HCT116 (cell line): ENCODE measurements at regions not wholly inside any gene's neighbourhood (a gene's known extent, or its start where the extent isn't known, plus 50 kb on each side); places are given as distances from the start of the nearest gene placed in this dataset.

Source experiments
- ATAC-seq: fragments of 200-7000 bp; cut with Tn5 transposase; 2 replicates; pipeline ENCODE4 v1.9.1; 2020; ENCODE audit warnings: mild to moderate bottlenecking, moderate library complexity
- BruUV-seq: library from RNA; stranded (reverse); fragments of 400-500 nt; replicated peaks from 2 replicates; lab custom pipeline; 2021; lab: Mats Ljungman, UMichigan
- CTCF ChIA-PET: fragments of 300-600 bp; sonication (Branson Sonifier 250); formaldehyde crosslinking; loops from one replicate; lab custom pipeline; 2021; ENCODE audit warnings: antibody characterized with exemption; lab: Charles Lee
- POLR2A ChIA-PET: fragments of 300-600, 350-600 bp; sonication (Branson Sonifier 250); formaldehyde crosslinking; loops from one replicate; lab custom pipeline; 2021; ENCODE audit warnings: antibody characterized with exemption; lab: Charles Lee
- RAD21 ChIA-PET, 2 experiments: fragments of 300-600 bp; sonication (Branson Sonifier 250); formaldehyde crosslinking; loops; one replicate each; lab custom pipeline; 2023; ENCODE audit warnings: low total read pairs in 2 of 2; ENCODE audit not compliant: uncharacterized antibody in 2 of 2, unreplicated experiment in 2 of 2, low non-redundant PET in 1 of 2; lab: Charles Lee
- DNase-seq: peaks from one replicate; pipeline ENCODE4 v3.0.0-alpha.2; 2010; ENCODE audit warnings: low read depth, low spot score
- H2AFZ ChIP-seq: fragments of 200-600 bp; shearing (Covaris generic), sonication (generic); 2 replicates; pipeline ENCODE4 v1.6.1; 2017; ENCODE audit warnings: low read depth, mixed run types, mixed read lengths, antibody characterized with exemption, low read length; ENCODE audit not compliant: poor library complexity, severe bottlenecking
- H3K27ac ChIP-seq: 2 replicates; pipeline ENCODE4 v1.5.1; 2012; ENCODE audit warnings: low read depth, low read length
- H3K27me3 ChIP-seq: fragments of 200-600 bp; sonication (generic); 2 replicates; pipeline ENCODE4 v1.6.1; 2016; ENCODE audit warnings: mixed run types, low read length, mixed read lengths; ENCODE audit not compliant: insufficient read depth
- H3K36me3 ChIP-seq, 2 experiments: fragments of 200-500 bp in 1 of 2; fragments of 200-600 bp in 1 of 2; sonication (Bioruptor generic) in 1 of 2; sonication (generic) in 1 of 2; 2 replicates each; pipeline versions ENCODE4 v1.5.1 to v1.6.1; 2014 to 2016; ENCODE audit warnings: low read length in 2 of 2, inconsistent platforms in 1 of 2, mixed read lengths in 1 of 2, mixed run types in 1 of 2; ENCODE audit not compliant: insufficient read depth in 2 of 2, control insufficient read depth in 1 of 2
- H3K4me1 ChIP-seq, 2 experiments: fragments of 200-600 bp in 1 of 2; sonication (generic) in 1 of 2; 2 replicates each; pipeline versions ENCODE4 v1.5.1 to v1.6.1; 2012 to 2017; ENCODE audit warnings: low read length in 2 of 2, inconsistent platforms in 1 of 2, mild to moderate bottlenecking in 1 of 2, mixed read lengths in 1 of 2, mixed run types in 1 of 2, moderate library complexity in 1 of 2; ENCODE audit not compliant: insufficient read depth in 2 of 2, control insufficient read depth in 1 of 2
- H3K4me2 ChIP-seq: fragments of 200-600 bp; sonication (generic); 2 replicates; pipeline ENCODE4 v1.6.1; 2017; ENCODE audit warnings: mixed run types, low read length, mixed read lengths
- H3K4me3 ChIP-seq, 2 experiments: fragments of 200-600 bp in 1 of 2; sonication (generic) in 1 of 2; replicated peaks in 1 of 2; 2 replicates each; pipeline ENCODE4 v1.5.1; 2011 to 2016; ENCODE audit warnings: low read length in 2 of 2, control low read depth in 1 of 2, low read depth in 1 of 2, mild to moderate bottlenecking in 1 of 2, mixed read lengths in 1 of 2, mixed run types in 1 of 2
- H3K79me2 ChIP-seq: fragments of 200-600 bp; sonication (generic); 2 replicates; pipeline ENCODE4 v1.6.1; 2017; ENCODE audit warnings: mild to moderate bottlenecking, mixed run types, low read length, moderate library complexity, mixed read lengths; ENCODE audit not compliant: insufficient read depth
- H3K9ac ChIP-seq: fragments of 200-600 bp; sonication (generic); 2 replicates; pipeline ENCODE4 v1.6.1; 2016; ENCODE audit warnings: low read length, mixed read lengths
- H3K9me2 ChIP-seq: fragments of 200-600 bp; sonication (generic), shearing (Covaris generic); 2 replicates; pipeline ENCODE4 v1.6.1; 2017; ENCODE audit warnings: mixed run types, mild to moderate bottlenecking, moderate library complexity; ENCODE audit not compliant: insufficient read depth
- H3K9me3 ChIP-seq, 2 experiments: fragments of 200-500 bp in 1 of 2; fragments of 200-600 bp in 1 of 2; sonication (Bioruptor generic) in 1 of 2; sonication (generic) in 1 of 2; 2 replicates each; pipeline ENCODE4 v1.6.1; 2014 to 2017; ENCODE audit warnings: low read length in 2 of 2, mixed read lengths in 2 of 2, inconsistent platforms in 1 of 2, low read depth in 1 of 2, mild to moderate bottlenecking in 1 of 2, mixed run types in 1 of 2, moderate library complexity in 1 of 2; ENCODE audit not compliant: control insufficient read depth in 1 of 2, insufficient read depth in 1 of 2
- H4K20me1 ChIP-seq: fragments of 200-600 bp; sonication (generic), shearing (Covaris generic); 2 replicates; pipeline ENCODE4 v1.6.1; 2017; ENCODE audit warnings: mixed run types, mild to moderate bottlenecking, moderate library complexity; ENCODE audit not compliant: insufficient read depth
- CEBPB ChIP-seq: IDR thresholded peaks from 2 replicates; pipeline ENCODE4 v1.6.1; 2012; ENCODE audit warnings: low read depth
- EGR1 ChIP-seq: IDR thresholded peaks from 2 replicates; pipeline ENCODE4 v1.6.1; 2012; ENCODE audit warnings: low read depth
- EZH2 ChIP-seq: fragments of 200-600 bp; sonication (generic); IDR thresholded peaks from 2 replicates; pipeline ENCODE4 v1.6.1; 2017; ENCODE audit warnings: antibody characterized with exemption, mixed run types
- EZH2phosphoT487 ChIP-seq: fragments of 200-600 bp; IDR thresholded peaks from 2 replicates; pipeline ENCODE4 v1.6.1; 2018; ENCODE audit warnings: antibody characterized with exemption, borderline replicate concordance
- FOSL1 ChIP-seq: IDR thresholded peaks from 2 replicates; pipeline ENCODE4 v1.6.1; 2012; ENCODE audit warnings: low read depth
- JUND ChIP-seq: IDR thresholded peaks from 2 replicates; pipeline ENCODE4 v1.6.1; 2012
- POLR2A ChIP-seq: IDR thresholded peaks from 2 replicates; pipeline ENCODE4 v1.7.0; 2011; ENCODE audit warnings: borderline replicate concordance; ENCODE audit not compliant: insufficient read depth, insufficient read length; ENCODE audit errors: extremely low read depth
- POLR2AphosphoS5 ChIP-seq: IDR thresholded peaks from 2 replicates; pipeline ENCODE4 v1.6.1; 2011; ENCODE audit warnings: mild to moderate bottlenecking, low read depth, low read length, moderate library complexity
- SRF ChIP-seq: IDR thresholded peaks from 2 replicates; pipeline ENCODE4 v1.6.1; 2012; ENCODE audit warnings: low read depth
- TCF7L2 ChIP-seq: IDR thresholded peaks from 2 replicates; pipeline ENCODE4 v1.7.0; 2011; ENCODE audit warnings: borderline replicate concordance, inconsistent platforms; ENCODE audit not compliant: insufficient read depth, insufficient read length; ENCODE audit errors: extremely low read depth
- ZNF274 ChIP-seq: fragments of 200-500 bp; sonication (Bioruptor generic); IDR thresholded peaks from 2 replicates; pipeline ENCODE4 v1.6.1; 2014; ENCODE audit warnings: mild to moderate bottlenecking, low read depth, low read length, inconsistent platforms
- intact Hi-C: fragments of 100-400 bp; cut with micrococcal nuclease; formaldehyde crosslinking; loops from 2 replicates; pipeline ENCODE4 v1.10.0; 2022
- TF ChIP-seq, protein P1 (sequence below): IDR thresholded peaks from 2 replicates; pipeline ENCODE4 v1.6.1; 2012
- TF ChIP-seq, protein P2 (sequence below): IDR thresholded peaks from 2 replicates; pipeline ENCODE4 v1.6.1; 2012
- TF ChIP-seq, protein P3 (sequence below), 3 experiments: fragments of 200-600 bp in 1 of 3; sonication (generic) in 1 of 3; IDR thresholded peaks in 2 of 3; conservative IDR thresholded peaks in 1 of 3; 2 replicates each; pipeline ENCODE4 v1.5.1; 2012 to 2017; ENCODE audit warnings: low read depth in 2 of 3, low read length in 2 of 3, antibody characterized with exemption in 1 of 3, borderline replicate concordance in 1 of 3, control low read depth in 1 of 3, mild to moderate bottlenecking in 1 of 3, mixed read lengths in 1 of 3, mixed run types in 1 of 3, moderate library complexity in 1 of 3; ENCODE audit not compliant: insufficient read depth in 1 of 3
- TF ChIP-seq, protein P4 (sequence below): IDR thresholded peaks from 2 replicates; pipeline ENCODE4 v1.6.1; 2011; ENCODE audit warnings: mild to moderate bottlenecking, low read length, moderate library complexity; ENCODE audit not compliant: insufficient replicate concordance; ENCODE audit errors: extremely low read depth

DNA sequence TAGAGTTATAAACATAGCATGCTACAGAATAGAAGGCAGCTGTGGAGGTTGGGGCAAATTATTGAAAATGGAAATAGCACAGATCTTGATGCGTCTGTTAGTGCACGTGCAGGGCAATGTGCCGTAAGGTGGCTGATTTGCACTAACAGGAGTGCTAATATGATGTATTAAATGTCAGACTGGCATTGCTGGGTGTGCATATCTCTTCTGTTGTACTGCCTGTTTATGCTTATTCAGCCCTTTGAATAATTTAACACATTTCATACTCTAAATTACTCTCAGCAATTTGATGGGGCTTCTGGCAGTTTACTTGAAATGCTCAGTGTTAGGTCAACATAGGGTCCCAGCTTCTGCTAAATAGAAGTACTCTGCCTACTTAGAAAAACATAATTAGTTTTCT lies 395.6 kb downstream of the MCTP2 start:
- Histone ChIP-seq H3K4me3 (no peak overlapping the region), H3K9ac (no peak overlapping the region), H3K36me3 (no peaks in the 10 kb centered on the region), H3K4me2 (no peak overlapping the region), H3K27ac (no peak overlapping the region), H3K9me2 (no peaks in the 10 kb centered on the region), H3K9me3 (no peaks in the 10 kb centered on the region), H2AFZ (no peak overlapping the region), H3K79me2 (no peaks in the 10 kb centered on the region), H3K4me1 (no peaks in the 10 kb centered on the region), H4K20me1 (no peaks in the 10 kb centered on the region), H3K27me3 (peaks cover 3% of the 10 kb centered on the region; the same call in 1 of the 2 replicates)
- intact Hi-C loops: no loop called here
- ATAC-seq (no peak), DNase-seq (no peak)
- no peak for TF ChIP-seq TCF7L2
- RAD21 ChIA-PET: no interaction called here
- POLR2A ChIA-PET: no interaction called here
- no TSS peak for BruUV-seq
- CTCF ChIA-PET: no interaction called here

DNA sequence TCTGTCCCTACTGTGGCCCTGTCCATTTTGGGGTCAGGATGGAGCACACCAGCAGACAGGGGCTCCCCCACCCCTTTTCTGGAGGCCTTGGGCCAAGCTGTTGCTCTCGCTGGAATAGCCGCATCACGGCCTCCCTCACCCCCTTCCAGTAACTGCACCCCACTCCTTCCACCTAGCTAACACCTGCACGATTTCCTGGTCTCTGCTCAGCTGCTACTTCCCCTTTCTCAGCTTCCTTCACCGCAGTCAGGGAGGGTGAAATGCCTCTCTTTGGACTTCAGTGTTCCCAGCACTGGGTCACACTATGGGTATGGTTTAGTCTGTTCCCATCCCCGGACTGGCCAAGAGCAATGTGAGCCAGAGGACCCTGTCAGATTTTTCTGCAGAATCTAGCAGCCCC lies 400.2 kb downstream of the MCTP2 start:
- ChIA-PET CTCF (no interaction called here), POLR2A (no interaction called here), RAD21 (no interaction called here)
- no peaks in the 10 kb centered on the region for H4K20me1 ChIP-seq
- no peaks in the 10 kb centered on the region for H3K9me3 ChIP-seq
- DNase-seq (no peak), ATAC-seq (no peak)
- H3K4me1 ChIP-seq: no peaks in the 10 kb centered on the region
- H3K9ac ChIP-seq: no peak overlapping the region
- H3K4me2 ChIP-seq: no peak overlapping the region
- TF ChIP-seq JUND (no peak), POLR2AphosphoS5 (no peak), EGR1 (no peak), CEBPB (no peak), POLR2A (no peak), FOSL1 (no peak), EZH2 (no peak), ZNF274 (no peak), SRF (no peak), EZH2phosphoT487 (no peak)
- TF ChIP-seq, protein P1, sequence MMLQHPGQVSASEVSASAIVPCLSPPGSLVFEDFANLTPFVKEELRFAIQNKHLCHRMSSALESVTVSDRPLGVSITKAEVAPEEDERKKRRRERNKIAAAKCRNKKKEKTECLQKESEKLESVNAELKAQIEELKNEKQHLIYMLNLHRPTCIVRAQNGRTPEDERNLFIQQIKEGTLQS: no peak
- TF ChIP-seq, protein P2, sequence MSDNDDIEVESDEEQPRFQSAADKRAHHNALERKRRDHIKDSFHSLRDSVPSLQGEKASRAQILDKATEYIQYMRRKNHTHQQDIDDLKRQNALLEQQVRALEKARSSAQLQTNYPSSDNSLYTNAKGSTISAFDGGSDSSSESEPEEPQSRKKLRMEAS: no peak
- TF ChIP-seq, protein P3, sequence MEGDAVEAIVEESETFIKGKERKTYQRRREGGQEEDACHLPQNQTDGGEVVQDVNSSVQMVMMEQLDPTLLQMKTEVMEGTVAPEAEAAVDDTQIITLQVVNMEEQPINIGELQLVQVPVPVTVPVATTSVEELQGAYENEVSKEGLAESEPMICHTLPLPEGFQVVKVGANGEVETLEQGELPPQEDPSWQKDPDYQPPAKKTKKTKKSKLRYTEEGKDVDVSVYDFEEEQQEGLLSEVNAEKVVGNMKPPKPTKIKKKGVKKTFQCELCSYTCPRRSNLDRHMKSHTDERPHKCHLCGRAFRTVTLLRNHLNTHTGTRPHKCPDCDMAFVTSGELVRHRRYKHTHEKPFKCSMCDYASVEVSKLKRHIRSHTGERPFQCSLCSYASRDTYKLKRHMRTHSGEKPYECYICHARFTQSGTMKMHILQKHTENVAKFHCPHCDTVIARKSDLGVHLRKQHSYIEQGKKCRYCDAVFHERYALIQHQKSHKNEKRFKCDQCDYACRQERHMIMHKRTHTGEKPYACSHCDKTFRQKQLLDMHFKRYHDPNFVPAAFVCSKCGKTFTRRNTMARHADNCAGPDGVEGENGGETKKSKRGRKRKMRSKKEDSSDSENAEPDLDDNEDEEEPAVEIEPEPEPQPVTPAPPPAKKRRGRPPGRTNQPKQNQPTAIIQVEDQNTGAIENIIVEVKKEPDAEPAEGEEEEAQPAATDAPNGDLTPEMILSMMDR (IDR thresholded peaks at IDR 0.05 in 2 of 3, conservative IDR thresholded peaks at IDR 0.05 in 1 of 3; ENCODE audit: borderline replicate concordance in 1 of 3, insufficient read depth in 1 of 3, low read depth in 2 of 3, low read length in 2 of 3): no peak
- TF ChIP-seq, protein P4, sequence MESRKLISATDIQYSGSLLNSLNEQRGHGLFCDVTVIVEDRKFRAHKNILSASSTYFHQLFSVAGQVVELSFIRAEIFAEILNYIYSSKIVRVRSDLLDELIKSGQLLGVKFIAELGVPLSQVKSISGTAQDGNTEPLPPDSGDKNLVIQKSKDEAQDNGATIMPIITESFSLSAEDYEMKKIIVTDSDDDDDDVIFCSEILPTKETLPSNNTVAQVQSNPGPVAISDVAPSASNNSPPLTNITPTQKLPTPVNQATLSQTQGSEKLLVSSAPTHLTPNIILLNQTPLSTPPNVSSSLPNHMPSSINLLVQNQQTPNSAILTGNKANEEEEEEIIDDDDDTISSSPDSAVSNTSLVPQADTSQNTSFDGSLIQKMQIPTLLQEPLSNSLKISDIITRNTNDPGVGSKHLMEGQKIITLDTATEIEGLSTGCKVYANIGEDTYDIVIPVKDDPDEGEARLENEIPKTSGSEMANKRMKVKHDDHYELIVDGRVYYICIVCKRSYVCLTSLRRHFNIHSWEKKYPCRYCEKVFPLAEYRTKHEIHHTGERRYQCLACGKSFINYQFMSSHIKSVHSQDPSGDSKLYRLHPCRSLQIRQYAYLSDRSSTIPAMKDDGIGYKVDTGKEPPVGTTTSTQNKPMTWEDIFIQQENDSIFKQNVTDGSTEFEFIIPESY: no peak
- H2AFZ ChIP-seq: no peak overlapping the region
- intact Hi-C loops: no loop called here
- H3K79me2 ChIP-seq: no peaks in the 10 kb centered on the region
- no peak overlapping the region for H3K4me3 ChIP-seq
- H3K9me2 ChIP-seq: no peaks in the 10 kb centered on the region
- H3K27me3 ChIP-seq: peaks cover 7% of the 10 kb centered on the region; the same call in 1 of the 2 replicates
- no TSS peak for BruUV-seq
- H3K27ac ChIP-seq: no peak overlapping the region
- no peaks in the 10 kb centered on the region for H3K36me3 ChIP-seq
